ENCODE measurements at regions not wholly inside any gene's neighbourhood (a gene's known extent, or its start where the extent isn't known, plus 50 kb on each side); places are given as distances from the start of the nearest gene placed in this dataset.

GRCh38 chr6:77979204-77979603 lies 326.4 kb downstream of the MEI4 start:
- intact Hi-C loops (cut with DNase I): no loop called here
- Histone ChIP-seq H3K36me3 (ENCODE audit: control insufficient read depth in 1 of 2, insufficient read depth in 2 of 2, low read length in 1 of 2) (no peaks in the 10 kb centered on the region), H3K9me3 (ENCODE audit: control insufficient read depth, low read length) (peaks cover 2% of the 10 kb centered on the region), H3K4me3 (ENCODE audit: low read length in 2 of 2) (no peak overlapping the region), H3K27ac (ENCODE audit: low read depth in 1 of 2, low read length in 2 of 2) (no peak overlapping the region), H3K4me1 (ENCODE audit: control insufficient read depth in 1 of 2, insufficient read depth in 2 of 2, low read length in 2 of 2) (no peaks in the 10 kb centered on the region), H3K27me3 (ENCODE audit: control insufficient read depth in 1 of 2, insufficient read depth in 2 of 2, low read length in 1 of 2) (no peaks in the 10 kb centered on the region)
- 93 to 96% methylated on average over 2 of the region's 2 CpGs for WGBS, 2 donors
- ATAC-seq (ENCODE audit: low FRiP score) (no peak), DNase-seq (no peak)

GRCh38 chr6:77986380-77987034 lies 333.7 kb downstream of the MEI4 start:
- ATAC-seq (ENCODE audit: low FRiP score) (no peak), DNase-seq (no peak)
- Histone ChIP-seq H3K9me3 (ENCODE audit: control insufficient read depth, low read length) (peaks cover 3% of the 10 kb centered on the region), H3K27ac (ENCODE audit: low read depth in 1 of 2, low read length in 2 of 2) (no peak overlapping the region), H3K4me3 (ENCODE audit: low read length in 2 of 2) (no peak overlapping the region), H3K36me3 (ENCODE audit: control insufficient read depth in 1 of 2, insufficient read depth in 2 of 2, low read length in 1 of 2) (no peaks in the 10 kb centered on the region), H3K27me3 (ENCODE audit: control insufficient read depth in 1 of 2, insufficient read depth in 2 of 2, low read length in 1 of 2) (no peaks in the 10 kb centered on the region), H3K4me1 (ENCODE audit: control insufficient read depth in 1 of 2, insufficient read depth in 2 of 2, low read length in 2 of 2) (no peaks in the 10 kb centered on the region)
- intact Hi-C loops (cut with DNase I): no loop called here
- 93 to 94% methylated on average over 2 of the region's 2 CpGs for WGBS, 2 donors

DNA sequence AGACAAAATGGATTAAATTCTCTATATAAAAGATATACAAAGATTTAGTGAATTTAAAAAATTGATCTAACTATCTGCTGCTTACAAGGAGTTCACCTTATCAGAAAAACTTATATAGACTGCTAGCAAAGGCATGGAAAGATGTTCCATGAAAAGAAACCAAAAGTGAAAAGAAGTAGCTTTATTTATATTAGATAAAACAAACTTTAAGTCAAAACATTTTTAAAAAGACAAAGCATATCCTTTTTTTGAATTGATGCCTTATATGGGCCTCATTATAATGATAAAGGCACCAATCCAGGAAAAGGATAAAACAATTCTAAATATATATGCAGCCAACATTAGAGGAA lies 334.2 kb downstream of the MEI4 start:
- ATAC-seq (ENCODE audit: low FRiP score): no peak

GRCh38 chr6:78010130-78010529 lies 357.3 kb downstream of the MEI4 start:
- H3K4me3 ChIP-seq (ENCODE audit: low read length in 2 of 2): no peak overlapping the region
- 52 to 55% methylated on average over 1 of the region's 1 CpG for WGBS, 2 donors
- no peaks in the 10 kb centered on the region for H3K27me3 ChIP-seq (ENCODE audit: control insufficient read depth in 1 of 2, insufficient read depth in 2 of 2, low read length in 1 of 2)
- H3K36me3 ChIP-seq (ENCODE audit: control insufficient read depth in 1 of 2, insufficient read depth in 2 of 2, low read length in 1 of 2): no peaks in the 10 kb centered on the region
- DNase-seq (no peak), ATAC-seq (ENCODE audit: low FRiP score) (no peak)
- intact Hi-C loops (cut with DNase I): no loop called here
- H3K4me1 ChIP-seq (ENCODE audit: control insufficient read depth in 1 of 2, insufficient read depth in 2 of 2, low read length in 2 of 2): no peaks in the 10 kb centered on the region
- H3K27ac ChIP-seq (ENCODE audit: low read depth in 1 of 2, low read length in 2 of 2): no peak overlapping the region
- no peaks in the 10 kb centered on the region for H3K9me3 ChIP-seq (ENCODE audit: control insufficient read depth, low read length)

More for the DNA sequence above, 334.2 kb downstream of the MEI4 start:
- H3K36me3 ChIP-seq (ENCODE audit: control insufficient read depth in 1 of 2, insufficient read depth in 2 of 2, low read length in 1 of 2): no peaks in the 10 kb centered on the region
- H3K4me3 ChIP-seq (ENCODE audit: low read length in 2 of 2): no peak overlapping the region
- intact Hi-C loops (cut with DNase I): no loop called here
- DNase-seq: no peak
- no peaks in the 10 kb centered on the region for H3K27me3 ChIP-seq (ENCODE audit: control insufficient read depth in 1 of 2, insufficient read depth in 2 of 2, low read length in 1 of 2)
- no peaks in the 10 kb centered on the region for H3K4me1 ChIP-seq (ENCODE audit: control insufficient read depth in 1 of 2, insufficient read depth in 2 of 2, low read length in 2 of 2)
- H3K27ac ChIP-seq (ENCODE audit: low read depth in 1 of 2, low read length in 2 of 2): no peak overlapping the region
- H3K9me3 ChIP-seq (ENCODE audit: control insufficient read depth, low read length): peaks cover 3% of the 10 kb centered on the region

GRCh38 chr6:78020586-78020985 lies 367.7 kb downstream of the MEI4 start:
- H3K27ac ChIP-seq (ENCODE audit: low read depth in 1 of 2, low read length in 2 of 2): no peak overlapping the region
- H3K4me1 ChIP-seq (ENCODE audit: control insufficient read depth in 1 of 2, insufficient read depth in 2 of 2, low read length in 2 of 2): peaks cover 0 to 6% of the 10 kb centered on the region in 2 donors
- H3K4me3 ChIP-seq (ENCODE audit: low read length in 2 of 2): no peak overlapping the region
- ATAC-seq (ENCODE audit: low FRiP score) (no peak), DNase-seq (no peak)
- H3K9me3 ChIP-seq (ENCODE audit: control insufficient read depth, low read length): no peaks in the 10 kb centered on the region
- intact Hi-C loops (cut with DNase I): no loop called here
- 60 to 61% methylated on average over 3 of the region's 3 CpGs for WGBS, 2 donors
- no peaks in the 10 kb centered on the region for H3K36me3 ChIP-seq (ENCODE audit: control insufficient read depth in 1 of 2, insufficient read depth in 2 of 2, low read length in 1 of 2)
- no peaks in the 10 kb centered on the region for H3K27me3 ChIP-seq (ENCODE audit: control insufficient read depth in 1 of 2, insufficient read depth in 2 of 2, low read length in 1 of 2)

- intact Hi-C loops (cut with DNase I): no loop called here
- Histone ChIP-seq H3K27ac (ENCODE audit: low read depth in 1 of 2, low read length in 2 of 2) (no peak overlapping the region), H3K4me3 (ENCODE audit: low read length in 2 of 2) (no peak overlapping the region), H3K27me3 (ENCODE audit: control insufficient read depth in 1 of 2, insufficient read depth in 2 of 2, low read length in 1 of 2) (no peaks in the 10 kb centered on the region), H3K4me1 (ENCODE audit: control insufficient read depth in 1 of 2, insufficient read depth in 2 of 2, low read length in 2 of 2) (peaks cover 0 to 6% of the 10 kb centered on the region in 2 donors), H3K36me3 (ENCODE audit: control insufficient read depth in 1 of 2, insufficient read depth in 2 of 2, low read length in 1 of 2) (no peaks in the 10 kb centered on the region), H3K9me3 (ENCODE audit: control insufficient read depth, low read length) (no peaks in the 10 kb centered on the region)
- no peak for ATAC-seq (ENCODE audit: low FRiP score)
- no peak for DNase-seq
Observed at GRCh38 chr6:78025502-78025901, 372.7 kb downstream of the MEI4 start.

- Histone ChIP-seq H3K27ac (ENCODE audit: low read depth in 1 of 2, low read length in 2 of 2) (no peak overlapping the region), H3K4me3 (ENCODE audit: low read length in 2 of 2) (no peak overlapping the region), H3K27me3 (ENCODE audit: control insufficient read depth in 1 of 2, insufficient read depth in 2 of 2, low read length in 1 of 2) (no peaks in the 10 kb centered on the region), H3K4me1 (ENCODE audit: control insufficient read depth in 1 of 2, insufficient read depth in 2 of 2, low read length in 2 of 2) (no peaks in the 10 kb centered on the region), H3K36me3 (ENCODE audit: control insufficient read depth in 1 of 2, insufficient read depth in 2 of 2, low read length in 1 of 2) (no peaks in the 10 kb centered on the region), H3K9me3 (ENCODE audit: control insufficient read depth, low read length) (no peaks in the 10 kb centered on the region)
- ATAC-seq (ENCODE audit: low FRiP score) (no peak), DNase-seq (no peak)
- intact Hi-C loops (cut with DNase I): no loop called here
Observed at GRCh38 chr6:78031228-78031627, 378.4 kb downstream of the MEI4 start.

DNA sequence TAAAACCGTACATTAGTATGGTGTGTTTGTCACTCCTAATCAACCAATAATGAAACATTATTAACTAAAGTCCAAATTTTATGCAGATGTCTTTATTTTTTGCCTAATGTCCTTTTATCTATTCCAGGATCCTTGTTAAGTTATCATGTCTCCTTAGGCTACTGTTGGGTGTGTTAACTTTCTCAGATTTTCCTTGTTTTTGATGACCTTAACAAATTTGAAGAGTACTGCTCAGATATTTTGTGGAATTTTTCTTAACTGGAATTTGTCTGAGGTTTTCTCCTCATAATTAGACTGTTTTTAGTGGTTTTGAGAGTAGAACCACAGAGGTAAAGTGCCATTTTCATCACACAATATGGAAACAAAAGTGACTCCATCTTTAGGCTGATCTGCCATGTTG lies 406.3 kb downstream of the MEI4 start:
- Histone ChIP-seq H3K27ac (ENCODE audit: low read depth in 1 of 2, low read length in 2 of 2) (no peak overlapping the region), H3K4me1 (ENCODE audit: control insufficient read depth in 1 of 2, insufficient read depth in 2 of 2, low read length in 2 of 2) (no peaks in the 10 kb centered on the region), H3K36me3 (ENCODE audit: control insufficient read depth in 1 of 2, insufficient read depth in 2 of 2, low read length in 1 of 2) (no peaks in the 10 kb centered on the region), H3K27me3 (ENCODE audit: control insufficient read depth in 1 of 2, insufficient read depth in 2 of 2, low read length in 1 of 2) (no peaks in the 10 kb centered on the region), H3K9me3 (ENCODE audit: control insufficient read depth, low read length) (no peaks in the 10 kb centered on the region), H3K4me3 (ENCODE audit: low read length in 2 of 2) (no peak overlapping the region)
- DNase-seq (no peak), ATAC-seq (ENCODE audit: low FRiP score) (no peak)
- intact Hi-C loops (cut with DNase I): no loop called here
- 93 to 100% methylated on average over 1 of the region's 1 CpG for WGBS, 2 donors

DNA sequence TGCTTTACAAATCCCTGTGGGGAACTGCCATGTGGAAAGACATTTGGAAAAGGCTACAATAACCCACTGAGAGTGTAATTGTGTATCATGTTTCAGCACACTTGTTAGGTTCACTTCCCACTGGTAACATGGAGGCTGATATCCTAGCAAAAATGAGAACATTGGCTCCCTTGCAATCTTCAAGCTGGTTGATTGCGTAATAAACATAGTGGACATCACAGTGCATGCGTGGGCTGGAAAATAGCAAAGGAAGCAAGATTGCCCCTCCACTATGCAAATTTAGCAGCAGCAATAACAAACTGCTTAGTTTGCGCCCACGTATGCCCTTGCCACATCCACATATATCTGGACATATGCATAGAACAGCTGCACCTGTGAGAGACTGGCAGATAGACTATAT lies 410.2 kb downstream of the MEI4 start:
- no peak for ATAC-seq (ENCODE audit: low FRiP score)
- Histone ChIP-seq H3K4me3 (ENCODE audit: low read length in 2 of 2) (no peak overlapping the region), H3K9me3 (ENCODE audit: control insufficient read depth, low read length) (no peaks in the 10 kb centered on the region), H3K4me1 (ENCODE audit: control insufficient read depth in 1 of 2, insufficient read depth in 2 of 2, low read length in 2 of 2) (no peaks in the 10 kb centered on the region), H3K27ac (ENCODE audit: low read depth in 1 of 2, low read length in 2 of 2) (no peak overlapping the region), H3K27me3 (ENCODE audit: control insufficient read depth in 1 of 2, insufficient read depth in 2 of 2, low read length in 1 of 2) (no peaks in the 10 kb centered on the region), H3K36me3 (ENCODE audit: control insufficient read depth in 1 of 2, insufficient read depth in 2 of 2, low read length in 1 of 2) (no peaks in the 10 kb centered on the region)
- WGBS, 2 donors: 93 to 95% methylated on average over 4 of the region's 4 CpGs
- DNase-seq: no peak
- intact Hi-C loops (cut with DNase I): no loop called here

All from aorta (tissue), 5 donors.